ENCODE measurements at regions not wholly inside any gene's neighbourhood (a gene's known extent, or its start where the extent isn't known, plus 50 kb on each side); places are given as distances from the start of the nearest gene placed in this dataset.
"Not testable (repeated sequence)": the region's sequence is repeated elsewhere in the genome, so short reads cannot be mapped to it uniquely, and the experiment has no call there.

- peak overlapping the region; percentile 65 for H3K27ac Mint-ChIP-seq (ENCODE audit: unreplicated experiment)
- H3K36me3 Mint-ChIP-seq (ENCODE audit: low read depth) = peaks cover 4% of the 10 kb centered on the region
- H3K4me1 Mint-ChIP-seq = peaks cover 66% of the 10 kb centered on the region
- no peak for TF ChIP-seq CTCF (conservative IDR thresholded peaks at IDR 0.05)
- H3K9me3 Mint-ChIP-seq = peaks cover 3% of the 10 kb centered on the region
- H3K27me3 Mint-ChIP-seq (ENCODE audit: low read depth) = no peaks in the 10 kb centered on the region
- peak overlapping the region; percentile 64 for H3K4me3 Mint-ChIP-seq
- DNase-seq (ENCODE audit: low read depth, low spot score) = peak; percentile 30
These were observed 493.0 kb upstream of the ADGRL4 start for GRCh38 chr1:79499541-79499940.

GRCh38 chr1:79497193-79497773 lies 490.8 kb upstream of the ADGRL4 start:
- H3K27ac Mint-ChIP-seq (ENCODE audit: unreplicated experiment) = no peak overlapping the region
- peak; percentile 31 for DNase-seq (ENCODE audit: low read depth, low spot score)
- peaks cover 51% of the 10 kb centered on the region for H3K4me1 Mint-ChIP-seq
- TF ChIP-seq CTCF (conservative IDR thresholded peaks at IDR 0.05) = peak; percentile 97
- peaks cover 11% of the 10 kb centered on the region for H3K9me3 Mint-ChIP-seq
- no peaks in the 10 kb centered on the region for H3K27me3 Mint-ChIP-seq (ENCODE audit: low read depth)
- peaks cover 14% of the 10 kb centered on the region for H3K36me3 Mint-ChIP-seq (ENCODE audit: low read depth)
- no peak overlapping the region for H3K4me3 Mint-ChIP-seq

- peaks cover 43% of the 10 kb centered on the region for H3K4me1 Mint-ChIP-seq
- DNase-seq (ENCODE audit: low read depth, low spot score) = no peak
- no peaks in the 10 kb centered on the region for H3K27me3 Mint-ChIP-seq (ENCODE audit: low read depth)
- no peak for TF ChIP-seq CTCF (conservative IDR thresholded peaks at IDR 0.05)
- H3K4me3 Mint-ChIP-seq = no peak overlapping the region
- peaks cover 16% of the 10 kb centered on the region for H3K36me3 Mint-ChIP-seq (ENCODE audit: low read depth)
- H3K9me3 Mint-ChIP-seq = peaks cover 11% of the 10 kb centered on the region
- no peak overlapping the region for H3K27ac Mint-ChIP-seq (ENCODE audit: unreplicated experiment)
These were observed 489.6 kb upstream of the ADGRL4 start for GRCh38 chr1:79496129-79496528.

GRCh38 chr1:79493702-79494101 lies 487.2 kb upstream of the ADGRL4 start:
- DNase-seq (ENCODE audit: low read depth, low spot score); H3K27ac Mint-ChIP-seq (ENCODE audit: unreplicated experiment); H3K4me3 Mint-ChIP-seq; H3K27me3 Mint-ChIP-seq (ENCODE audit: low read depth): not testable (repeated sequence)
- Mint-ChIP-seq H3K36me3 (ENCODE audit: low read depth) (peaks cover 21% of the 10 kb centered on the region), H3K9me3 (peaks cover 15% of the 10 kb centered on the region), H3K4me1 (peaks cover 29% of the 10 kb centered on the region)

- not testable (repeated sequence) for DNase-seq (ENCODE audit: low read depth, low spot score); H3K27me3 Mint-ChIP-seq (ENCODE audit: low read depth); H3K4me3 Mint-ChIP-seq
- Mint-ChIP-seq H3K9me3 (peaks cover 18% of the 10 kb centered on the region), H3K36me3 (ENCODE audit: low read depth) (peaks cover 18% of the 10 kb centered on the region), H3K4me1 (peaks cover 26% of the 10 kb centered on the region), H3K27ac (ENCODE audit: unreplicated experiment) (peak overlapping the region; percentile 35)
These were observed 482.1 kb upstream of the ADGRL4 start for GRCh38 chr1:79488572-79489121.

GRCh38 chr1:79478728-79479373 lies 472.3 kb upstream of the ADGRL4 start:
- Mint-ChIP-seq H3K36me3 (ENCODE audit: low read depth) (peaks cover 5% of the 10 kb centered on the region), H3K4me1 (peaks cover 8% of the 10 kb centered on the region), H3K27ac (ENCODE audit: unreplicated experiment) (peak overlapping the region; percentile 8), H3K9me3 (peaks cover 9% of the 10 kb centered on the region), H3K27me3 (ENCODE audit: low read depth) (no peaks in the 10 kb centered on the region), H3K4me3 (no peak overlapping the region)
- no peak for TF ChIP-seq CTCF (conservative IDR thresholded peaks at IDR 0.05)
- no peak for DNase-seq (ENCODE audit: low read depth, low spot score)
